HepG2 (cell line): ENCODE measurements at regions not wholly inside any gene's neighbourhood (a gene's known extent, or its start where the extent isn't known, plus 50 kb on each side); places are given as distances from the start of the nearest gene placed in this dataset.
"Not testable (repeated sequence)": the region's sequence is repeated elsewhere in the genome, so short reads cannot be mapped to it uniquely, and the experiment has no call there.

Experiments
- ATAC-seq: fragments of 200-7000 bp; cut with Tn5 transposase; 3 replicates; pipeline ENCODE4 v1.9.1; 2020; ENCODE audit warnings: mild to moderate bottlenecking, moderate library complexity
- BruUV-seq: library from RNA; stranded (reverse); fragments of 400-500 nt; replicated peaks from 2 replicates; lab custom pipeline; 2021; lab: Mats Ljungman, UMichigan
- CTCF ChIA-PET: fragments of 300-600 bp; formaldehyde crosslinking; extraction: SDS; loops from one replicate; lab custom pipeline; 2021; ENCODE audit warnings: low total read pairs, inconsistent platforms, low intra/inter-chr PET ratio; lab: Yijun Ruan, JAX
- POLR2A ChIA-PET: fragments of 350-600 bp; sonication (Branson Sonifier 250); formaldehyde crosslinking; loops from one replicate; lab custom pipeline; 2020; ENCODE audit warnings: antibody characterized with exemption, inconsistent platforms; lab: Yijun Ruan, JAX
- DNase-seq: peaks from one replicate; pipeline ENCODE4 v3.0.0-alpha.2; 2015; ENCODE audit warnings: low spot score
- FAIRE-seq: peaks from 3 replicates; lab custom pipeline; 2011; peaks lifted over from hg19 to GRCh38; lab: Jason Lieb, UNC
- H2AFZ ChIP-seq: one replicate; pipeline ENCODE4 v1.6.1; 2011; ENCODE audit warnings: low read length, inconsistent platforms
- H3K27ac ChIP-seq: fragments of 300-600 bp; 3 replicates; pipeline ENCODE4 v1.8.0; 2011; ENCODE audit warnings: mixed run types, mild to moderate bottlenecking, mixed read lengths, low read length, inconsistent platforms; ENCODE audit not compliant: insufficient read depth; ENCODE audit errors: extremely low read length
- H3K27me3 ChIP-seq, 2 experiments: fragments of 200-600 bp in 1 of 2; 2 replicates in 1 of 2; 3 replicates in 1 of 2; pipeline versions ENCODE4 v1.6.0 to v1.8.0; 2011; ENCODE audit warnings: low read length in 2 of 2, mild to moderate bottlenecking in 2 of 2, moderate library complexity in 2 of 2, inconsistent platforms in 1 of 2; ENCODE audit not compliant: insufficient read depth in 2 of 2, control insufficient read depth in 1 of 2
- H3K36me3 ChIP-seq, 2 experiments: fragments of 200-600 bp in 1 of 2; replicated peaks in 1 of 2; 2 replicates in 1 of 2; 3 replicates in 1 of 2; pipeline versions ENCODE4 v1.5.1 to v1.8.0; 2011; ENCODE audit warnings: low read length in 2 of 2, inconsistent platforms in 1 of 2; ENCODE audit not compliant: insufficient read depth in 2 of 2, control insufficient read depth in 1 of 2
- H3K4me1 ChIP-seq: 2 replicates; pipeline ENCODE4 v1.5.1; 2012; ENCODE audit warnings: low read length, inconsistent platforms; ENCODE audit not compliant: insufficient read depth
- H3K4me2 ChIP-seq: 2 replicates; pipeline ENCODE4 v1.6.0; 2011; ENCODE audit warnings: low read depth, low read length, inconsistent platforms
- H3K4me3 ChIP-seq, 3 experiments: fragments of 200-600 bp in 1 of 3; sonication (generic), shearing (Covaris generic) in 1 of 3; replicated peaks in 1 of 3; 2 replicates each; pipeline ENCODE4 v1.5.1; 2011 to 2016; ENCODE audit warnings: low read length in 3 of 3, inconsistent platforms in 2 of 3, low read depth in 2 of 3, mild to moderate bottlenecking in 2 of 3, control low read depth in 1 of 3, mixed read lengths in 1 of 3; ENCODE audit not compliant: insufficient read depth in 1 of 3
- H3K79me2 ChIP-seq: one replicate; pipeline ENCODE4 v1.6.1; 2011; ENCODE audit warnings: low read length, inconsistent platforms; ENCODE audit not compliant: insufficient read depth
- H3K9ac ChIP-seq: 2 replicates; pipeline ENCODE4 v1.6.0; 2011; ENCODE audit warnings: mild to moderate bottlenecking, low read depth, low read length, inconsistent platforms; ENCODE audit not compliant: insufficient read depth
- H3K9me3 ChIP-seq: 2 replicates; pipeline ENCODE4 v1.5.1; 2012; ENCODE audit warnings: mild to moderate bottlenecking, low read length
- H4K20me1 ChIP-seq: 2 replicates; pipeline ENCODE4 v1.6.0; 2011; ENCODE audit warnings: inconsistent platforms, mild to moderate bottlenecking, low read length, moderate library complexity; ENCODE audit not compliant: insufficient read depth
- GABPB1 ChIP-seq: IDR thresholded peaks from 2 replicates; pipeline ENCODE4 v1.6.1; 2016; ENCODE audit warnings: mild to moderate bottlenecking, missing genetic modification reagents, moderate library complexity, missing compliant biosample characterization
- HDAC1 ChIP-seq: sonication (generic); formaldehyde crosslinking; IDR thresholded peaks from 2 replicates; pipeline ENCODE4 v1.5.1; 2020; ENCODE audit warnings: mild to moderate bottlenecking, missing genetic modification reagents
- HOXA3 ChIP-seq: sonication (generic); formaldehyde crosslinking; IDR thresholded peaks from 2 replicates; pipeline ENCODE4 v1.5.0; 2020; ENCODE audit warnings: missing genetic modification reagents
- KDM2A ChIP-seq: sonication (generic); formaldehyde crosslinking; IDR thresholded peaks from 2 replicates; pipeline ENCODE4 v1.4.0; 2020; ENCODE audit warnings: low read depth, missing genetic modification reagents, borderline replicate concordance
- KMT2A ChIP-seq: sonication (generic); formaldehyde crosslinking; IDR thresholded peaks from 2 replicates; pipeline ENCODE4 v1.4.0; 2020; ENCODE audit warnings: missing genetic modification reagents
- PHF8 ChIP-seq: sonication (generic); formaldehyde crosslinking; IDR thresholded peaks from 2 replicates; pipeline ENCODE4 v1.5.0; 2020; ENCODE audit warnings: missing genetic modification reagents
- SAP130 ChIP-seq: IDR thresholded peaks from 2 replicates; pipeline ENCODE4 v1.6.1; 2016; ENCODE audit warnings: low read depth
- SP1 ChIP-seq, 2 experiments: fragments of 450-650 bp in 1 of 2; sonication (generic) in 1 of 2; formaldehyde crosslinking in 1 of 2; IDR thresholded peaks; 2 replicates each; pipeline versions ENCODE4 v1.4.0 to v1.6.1; 2016 to 2020; ENCODE audit warnings: missing genetic modification reagents in 1 of 2
- TAF1 ChIP-seq: sonication (generic); formaldehyde crosslinking; IDR thresholded peaks from 2 replicates; pipeline ENCODE4 v1.4.0; 2020; ENCODE audit warnings: missing genetic modification reagents
- YEATS4 ChIP-seq: sonication (generic); formaldehyde crosslinking; IDR thresholded peaks from 2 replicates; pipeline ENCODE4 v1.4.0; 2020; ENCODE audit warnings: missing genetic modification reagents, borderline replicate concordance
- ZFX ChIP-seq: sonication (generic); formaldehyde crosslinking; IDR thresholded peaks from 2 replicates; pipeline ENCODE4 v1.4.0; 2020; ENCODE audit warnings: mild to moderate bottlenecking, low read depth, missing genetic modification reagents, moderate library complexity
- ZFY ChIP-seq: sonication (generic); formaldehyde crosslinking; IDR thresholded peaks from 2 replicates; pipeline ENCODE4 v1.4.0; 2020; ENCODE audit warnings: missing genetic modification reagents
- ZMYM4 ChIP-seq: sonication (generic); formaldehyde crosslinking; IDR thresholded peaks from 2 replicates; pipeline ENCODE4 v1.8.1; 2023; ENCODE audit warnings: mild to moderate bottlenecking, missing genetic modification reagents
- WGBS: methylation state at CpG from one replicate; pipeline ENCODE4 v1.1.6; 2017; ENCODE audit warnings: low lambda C conversion rate; 5-methylcytosine and 5-hydroxymethylcytosine counted together
- in situ Hi-C: cut with HindIII; loops from 2 replicates; pipeline ENCODE4 v1.10.0; 2017; ENCODE audit warnings: low pct_unique_long_range_greater_than_20kb; ENCODE audit not compliant: extremely low pct_ligation_motif_present
- intact Hi-C: fragments of 100-400 bp; cut with micrococcal nuclease; formaldehyde crosslinking; loops from one replicate; pipeline ENCODE4 v1.10.0; 2022; ENCODE audit not compliant: unreplicated experiment
- TF ChIP-seq, protein P1 (sequence below): sonication (generic); formaldehyde crosslinking; IDR thresholded peaks from 2 replicates; pipeline ENCODE4 v1.4.0; 2020; ENCODE audit warnings: mild to moderate bottlenecking, missing genetic modification reagents
- TF ChIP-seq, protein P2 (sequence below): sonication (generic); formaldehyde crosslinking; IDR thresholded peaks from 2 replicates; pipeline ENCODE4 v1.5.1; 2020; ENCODE audit warnings: mild to moderate bottlenecking, missing genetic modification reagents, moderate library complexity

DNA sequence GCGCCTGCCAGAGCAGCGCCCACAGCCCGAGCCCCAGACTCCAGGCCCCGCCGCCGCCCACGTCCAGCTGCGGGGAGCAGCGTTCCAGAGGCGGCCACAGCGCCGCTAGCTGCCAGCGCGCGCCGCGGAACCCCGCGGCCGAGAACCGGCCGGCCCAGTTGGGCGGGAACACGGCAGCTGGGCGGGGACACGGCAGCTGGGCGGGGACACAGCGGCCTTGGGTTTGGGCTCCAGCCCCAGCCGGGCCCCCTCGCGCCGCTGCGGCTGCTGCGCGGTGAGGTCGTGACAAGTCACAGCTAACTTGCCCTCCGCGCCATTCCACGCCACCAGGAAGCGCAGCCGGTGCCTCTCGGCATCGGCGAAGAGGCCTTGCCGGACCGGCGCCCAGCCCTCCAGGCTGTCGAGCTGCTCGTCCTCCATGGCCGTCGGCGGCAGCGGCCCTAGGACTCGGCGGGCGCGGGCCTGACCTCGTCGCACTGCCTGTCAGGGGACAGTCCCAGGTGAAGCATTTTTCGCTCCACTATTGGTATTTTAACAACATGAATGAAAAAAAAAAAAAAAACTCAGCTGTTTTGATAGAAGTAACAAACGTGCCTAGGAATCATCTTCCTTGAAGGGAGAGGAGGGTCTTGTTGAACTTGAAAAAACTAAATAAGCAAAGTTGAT, 56.6 kb upstream of the GOLGA8N start (continued):
- TF ChIP-seq, protein P1, sequence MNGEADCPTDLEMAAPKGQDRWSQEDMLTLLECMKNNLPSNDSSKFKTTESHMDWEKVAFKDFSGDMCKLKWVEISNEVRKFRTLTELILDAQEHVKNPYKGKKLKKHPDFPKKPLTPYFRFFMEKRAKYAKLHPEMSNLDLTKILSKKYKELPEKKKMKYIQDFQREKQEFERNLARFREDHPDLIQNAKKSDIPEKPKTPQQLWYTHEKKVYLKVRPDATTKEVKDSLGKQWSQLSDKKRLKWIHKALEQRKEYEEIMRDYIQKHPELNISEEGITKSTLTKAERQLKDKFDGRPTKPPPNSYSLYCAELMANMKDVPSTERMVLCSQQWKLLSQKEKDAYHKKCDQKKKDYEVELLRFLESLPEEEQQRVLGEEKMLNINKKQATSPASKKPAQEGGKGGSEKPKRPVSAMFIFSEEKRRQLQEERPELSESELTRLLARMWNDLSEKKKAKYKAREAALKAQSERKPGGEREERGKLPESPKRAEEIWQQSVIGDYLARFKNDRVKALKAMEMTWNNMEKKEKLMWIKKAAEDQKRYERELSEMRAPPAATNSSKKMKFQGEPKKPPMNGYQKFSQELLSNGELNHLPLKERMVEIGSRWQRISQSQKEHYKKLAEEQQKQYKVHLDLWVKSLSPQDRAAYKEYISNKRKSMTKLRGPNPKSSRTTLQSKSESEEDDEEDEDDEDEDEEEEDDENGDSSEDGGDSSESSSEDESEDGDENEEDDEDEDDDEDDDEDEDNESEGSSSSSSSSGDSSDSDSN (CRISPR knock-in tag) = peak; percentile 66; the same call in 1 of the 2 replicates
- TF ChIP-seq KDM2A (CRISPR knock-in tag) (peak; percentile 48; the same call in 1 of the 2 replicates), SP1 (CRISPR knock-in tag; IDR thresholded peaks at IDR 0.05) (0 out of 2 replicates have a peak, but pooled peaks have one; percentile 53), GABPB1 (CRISPR knock-in tag) (peak; percentile 52; the same call in 1 of the 2 replicates), TAF1 (CRISPR knock-in tag) (peak; percentile 38; the same call in 1 of the 2 replicates), PHF8 (peak; percentile 67), HDAC1 (0 out of 2 replicates have a peak, but pooled peaks have one; percentile 25), YEATS4 (CRISPR knock-in tag) (peak; percentile 45; the same call in 1 of the 2 replicates), HOXA3 (peak; percentile 45; the same call in 1 of the 2 replicates), ZFY (CRISPR knock-in tag) (peak; percentile 68), KMT2A (CRISPR knock-in tag) (0 out of 2 replicates have a peak, but pooled peaks have one; percentile 36), ZMYM4 (CRISPR knock-in tag) (peak; percentile 38; the same call in 1 of the 2 replicates), ZFX (peak; percentile 55), SAP130 (CRISPR knock-in tag) (peak; percentile 54)
- TF ChIP-seq SP1 (IDR thresholded peaks at IDR 0.05) = not testable (repeated sequence)
- TF ChIP-seq, protein P2, sequence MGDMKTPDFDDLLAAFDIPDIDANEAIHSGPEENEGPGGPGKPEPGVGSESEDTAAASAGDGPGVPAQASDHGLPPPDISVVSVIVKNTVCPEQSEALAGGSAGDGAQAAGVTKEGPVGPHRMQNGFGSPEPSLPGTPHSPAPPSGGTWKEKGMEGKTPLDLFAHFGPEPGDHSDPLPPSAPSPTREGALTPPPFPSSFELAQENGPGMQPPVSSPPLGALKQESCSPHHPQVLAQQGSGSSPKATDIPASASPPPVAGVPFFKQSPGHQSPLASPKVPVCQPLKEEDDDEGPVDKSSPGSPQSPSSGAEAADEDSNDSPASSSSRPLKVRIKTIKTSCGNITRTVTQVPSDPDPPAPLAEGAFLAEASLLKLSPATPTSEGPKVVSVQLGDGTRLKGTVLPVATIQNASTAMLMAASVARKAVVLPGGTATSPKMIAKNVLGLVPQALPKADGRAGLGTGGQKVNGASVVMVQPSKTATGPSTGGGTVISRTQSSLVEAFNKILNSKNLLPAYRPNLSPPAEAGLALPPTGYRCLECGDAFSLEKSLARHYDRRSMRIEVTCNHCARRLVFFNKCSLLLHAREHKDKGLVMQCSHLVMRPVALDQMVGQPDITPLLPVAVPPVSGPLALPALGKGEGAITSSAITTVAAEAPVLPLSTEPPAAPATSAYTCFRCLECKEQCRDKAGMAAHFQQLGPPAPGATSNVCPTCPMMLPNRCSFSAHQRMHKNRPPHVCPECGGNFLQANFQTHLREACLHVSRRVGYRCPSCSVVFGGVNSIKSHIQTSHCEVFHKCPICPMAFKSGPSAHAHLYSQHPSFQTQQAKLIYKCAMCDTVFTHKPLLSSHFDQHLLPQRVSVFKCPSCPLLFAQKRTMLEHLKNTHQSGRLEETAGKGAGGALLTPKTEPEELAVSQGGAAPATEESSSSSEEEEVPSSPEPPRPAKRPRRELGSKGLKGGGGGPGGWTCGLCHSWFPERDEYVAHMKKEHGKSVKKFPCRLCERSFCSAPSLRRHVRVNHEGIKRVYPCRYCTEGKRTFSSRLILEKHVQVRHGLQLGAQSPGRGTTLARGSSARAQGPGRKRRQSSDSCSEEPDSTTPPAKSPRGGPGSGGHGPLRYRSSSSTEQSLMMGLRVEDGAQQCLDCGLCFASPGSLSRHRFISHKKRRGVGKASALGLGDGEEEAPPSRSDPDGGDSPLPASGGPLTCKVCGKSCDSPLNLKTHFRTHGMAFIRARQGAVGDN (CRISPR knock-in tag) = peak; percentile 52

DNA sequence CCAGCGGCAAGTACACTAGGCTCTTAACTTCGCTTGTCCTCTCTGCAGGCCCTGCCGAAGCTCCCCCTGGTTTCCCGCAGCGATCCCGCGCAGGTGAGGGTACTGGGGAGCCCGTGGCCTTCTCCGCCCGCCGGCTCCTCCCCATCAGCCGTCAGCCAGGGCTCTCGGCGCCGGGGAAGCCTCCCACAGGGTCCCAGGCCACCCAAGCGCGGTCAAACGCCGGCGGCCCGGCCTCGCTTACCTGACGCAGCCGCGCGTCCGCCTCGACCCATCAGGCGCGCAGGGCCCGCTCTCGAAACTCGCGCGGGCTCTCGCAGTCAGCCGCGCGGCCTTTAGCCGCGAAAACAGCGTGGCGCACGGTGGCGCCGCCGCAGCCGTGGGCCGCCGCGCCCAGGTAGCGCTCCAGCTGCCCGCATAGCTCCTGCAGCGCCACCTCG, 57.2 kb upstream of the GOLGA8N start:
- BruUV-seq, H3K36me3 ChIP-seq, intact Hi-C loops, H3K9ac ChIP-seq, H3K4me3 ChIP-seq, in situ Hi-C loops, FAIRE-seq, H3K27me3 ChIP-seq, POLR2A ChIA-PET, DNase-seq, H3K79me2 ChIP-seq, CTCF ChIA-PET, H4K20me1 ChIP-seq, H3K4me2 ChIP-seq, H3K27ac ChIP-seq, H3K4me1 ChIP-seq, H3K9me3 ChIP-seq, H2AFZ ChIP-seq: not testable (repeated sequence)
- WGBS = no CpG with 5 or more reads among the region's 55 CpGs
- ATAC-seq = peak; percentile 61
